H1 (cell line): ENCODE measurements at regions not wholly inside any gene's neighbourhood (a gene's known extent, or its start where the extent isn't known, plus 50 kb on each side); places are given as distances from the start of the nearest gene placed in this dataset.

Experiments
- CTCF ChIP-seq, 3 experiments: IDR thresholded peaks; 1 replicate in 2 of 3; 2 replicates in 1 of 3; pipeline versions ENCODE4 v1.5.1 to v1.6.1; 2011; ENCODE audit warnings: low read length in 3 of 3, mild to moderate bottlenecking in 3 of 3, inconsistent platforms in 2 of 3, low read depth in 1 of 3, moderate library complexity in 1 of 3; ENCODE audit not compliant: insufficient read depth in 1 of 3; ENCODE audit errors: control extremely low read depth in 1 of 3
- EGR1 ChIP-seq: IDR thresholded peaks from 2 replicates; pipeline ENCODE4 v1.6.1; 2011; ENCODE audit warnings: low read depth, low read length, borderline replicate concordance
- EP300 ChIP-seq, 2 experiments: IDR thresholded peaks; 1 replicate in 1 of 2; 2 replicates in 1 of 2; pipeline ENCODE4 v1.6.1; 2011 to 2012; ENCODE audit warnings: low read depth in 2 of 2, low read length in 2 of 2, mild to moderate bottlenecking in 2 of 2, borderline replicate concordance in 1 of 2, inconsistent platforms in 1 of 2, moderate library complexity in 1 of 2
- EZH2 ChIP-seq: fragments of 200-600 bp; sonication (generic); IDR thresholded peaks from 2 replicates; pipeline ENCODE4 v1.7.1; 2012; ENCODE audit warnings: low read depth, mild to moderate bottlenecking, moderate library complexity, low read length, inconsistent platforms; ENCODE audit not compliant: severe bottlenecking

- TF ChIP-seq EGR1 (no peak), EP300 (IDR thresholded peaks at IDR 0.05; ENCODE audit: borderline replicate concordance in 1 of 2, low read depth in 2 of 2, low read length in 2 of 2) (no peak), CTCF (IDR thresholded peaks at IDR 0.05; ENCODE audit: control extremely low read depth in 1 of 3, insufficient read depth in 1 of 3, low read depth in 1 of 3, low read length in 3 of 3) (no peak), EZH2 (no peak)
These were observed 393.8 kb downstream of the SNAPC1 start for GRCh38 chr14:62156052-62156451.
